ENCODE measurements at regions not wholly inside any gene's neighbourhood (a gene's known extent, or its start where the extent isn't known, plus 50 kb on each side); places are given as distances from the start of the nearest gene placed in this dataset.

DNA sequence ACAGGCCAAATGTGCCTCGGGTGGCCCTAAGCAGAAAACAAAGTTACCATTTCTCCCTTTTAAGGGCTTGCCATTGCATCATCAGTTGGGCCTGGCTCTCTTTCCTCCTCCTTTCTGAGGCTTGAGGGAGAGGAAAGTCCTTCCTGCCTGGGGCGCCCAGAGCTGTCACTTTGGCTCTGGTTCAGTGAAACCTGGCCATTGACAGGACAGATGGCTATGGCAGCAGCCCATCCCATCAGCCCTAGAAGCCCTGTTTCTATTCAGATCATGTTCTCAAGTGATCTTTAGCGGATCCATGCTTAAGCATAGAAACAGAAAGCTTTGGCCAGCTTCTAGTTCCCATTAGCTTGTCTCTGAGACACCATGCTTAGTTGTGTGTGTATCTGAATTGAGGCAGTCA is 293.4 kb downstream of the YTHDC2 start:
- peaks cover 29% of the 10 kb centered on the region for H3K4me1 ChIP-seq
- Mint-ChIP-seq H3K4me1 (peaks cover 30% of the 10 kb centered on the region), H3K4me3 (no peak overlapping the region), H3K27ac (no peak overlapping the region), H3K27me3 (ENCODE audit: insufficient read depth, low read depth) (no peaks in the 10 kb centered on the region), H3K36me3 (peaks cover 3% of the 10 kb centered on the region), H3K9me3 (peaks cover 4% of the 10 kb centered on the region)
- H3K79me2 ChIP-seq (ENCODE audit: low read depth) = no peaks in the 10 kb centered on the region
- H3F3A ChIP-seq (ENCODE audit: low read depth) = peaks cover 23% of the 10 kb centered on the region
- peak overlapping the region; percentile 3 for H2AFZ ChIP-seq (replicated peaks)
- no peaks in the 10 kb centered on the region for H3K9me3 ChIP-seq (ENCODE audit: low read depth)
- no peak overlapping the region for H3K4me3 ChIP-seq
- peak; percentile 11 for DNase-seq (ENCODE audit: low spot score)
- TF ChIP-seq EZH2phosphoT487 (IDR thresholded peaks at IDR 0.05) = no peak
- TF ChIP-seq, protein P1, sequence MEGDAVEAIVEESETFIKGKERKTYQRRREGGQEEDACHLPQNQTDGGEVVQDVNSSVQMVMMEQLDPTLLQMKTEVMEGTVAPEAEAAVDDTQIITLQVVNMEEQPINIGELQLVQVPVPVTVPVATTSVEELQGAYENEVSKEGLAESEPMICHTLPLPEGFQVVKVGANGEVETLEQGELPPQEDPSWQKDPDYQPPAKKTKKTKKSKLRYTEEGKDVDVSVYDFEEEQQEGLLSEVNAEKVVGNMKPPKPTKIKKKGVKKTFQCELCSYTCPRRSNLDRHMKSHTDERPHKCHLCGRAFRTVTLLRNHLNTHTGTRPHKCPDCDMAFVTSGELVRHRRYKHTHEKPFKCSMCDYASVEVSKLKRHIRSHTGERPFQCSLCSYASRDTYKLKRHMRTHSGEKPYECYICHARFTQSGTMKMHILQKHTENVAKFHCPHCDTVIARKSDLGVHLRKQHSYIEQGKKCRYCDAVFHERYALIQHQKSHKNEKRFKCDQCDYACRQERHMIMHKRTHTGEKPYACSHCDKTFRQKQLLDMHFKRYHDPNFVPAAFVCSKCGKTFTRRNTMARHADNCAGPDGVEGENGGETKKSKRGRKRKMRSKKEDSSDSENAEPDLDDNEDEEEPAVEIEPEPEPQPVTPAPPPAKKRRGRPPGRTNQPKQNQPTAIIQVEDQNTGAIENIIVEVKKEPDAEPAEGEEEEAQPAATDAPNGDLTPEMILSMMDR (IDR thresholded peaks at IDR 0.05) = no peak
- TF ChIP-seq EZH2 (IDR thresholded peaks at IDR 0.05) = no peak
- H3K4me2 ChIP-seq = no peak overlapping the region
- H3K27me3 ChIP-seq = no peaks in the 10 kb centered on the region
- no peaks in the 10 kb centered on the region for H4K20me1 ChIP-seq (ENCODE audit: low read depth)
- H3K36me3 ChIP-seq = no peaks in the 10 kb centered on the region
- H3K9ac ChIP-seq = no peak overlapping the region
- H3K27ac ChIP-seq = peak overlapping the region; percentile 13

DNA sequence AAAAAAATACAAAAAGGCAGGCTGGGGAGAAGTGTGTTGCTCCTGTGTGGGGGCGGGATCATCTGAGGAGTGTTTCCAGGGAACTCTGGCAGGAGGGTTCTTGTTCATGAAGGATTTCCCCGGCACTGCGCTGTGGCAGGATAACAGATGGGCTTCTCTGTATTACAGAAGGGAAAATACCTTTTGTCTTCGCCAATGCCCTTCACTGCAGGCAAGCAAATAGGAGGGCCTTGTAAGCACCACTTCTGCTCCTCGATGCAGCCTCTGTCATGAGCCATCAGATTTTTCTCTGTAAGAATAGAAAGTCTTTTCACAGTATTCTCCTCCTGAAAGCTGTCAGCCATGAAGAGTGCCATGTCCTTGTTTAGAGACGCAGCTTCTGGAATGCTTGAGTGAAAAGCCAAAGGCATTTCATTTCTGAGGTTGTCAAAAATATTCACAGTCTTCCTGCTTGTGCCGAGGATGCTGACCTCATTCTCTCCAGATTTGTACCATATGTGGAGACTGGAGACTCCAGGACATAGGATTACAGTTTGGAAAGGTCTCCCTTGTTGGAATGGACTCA is 294.0 kb downstream of the YTHDC2 start:
- H3K27ac ChIP-seq = peak overlapping the region; percentile 18
- peak overlapping the region; percentile 81 for H3K27ac Mint-ChIP-seq
- peak overlapping the region; percentile 59 for H2AFZ ChIP-seq (replicated peaks)
- no peaks in the 10 kb centered on the region for H3K79me2 ChIP-seq (ENCODE audit: low read depth)
- no peak for TF ChIP-seq EZH2phosphoT487 (IDR thresholded peaks at IDR 0.05)
- H3K9ac ChIP-seq = no peak overlapping the region
- DNase-seq (ENCODE audit: low spot score) = peak; percentile 51
- no peaks in the 10 kb centered on the region for H3K9me3 ChIP-seq (ENCODE audit: low read depth)
- H3K4me2 ChIP-seq = peak overlapping the region; percentile 39
- peaks cover 30% of the 10 kb centered on the region for H3K4me1 Mint-ChIP-seq
- peak overlapping the region; percentile 21 for H3K4me3 Mint-ChIP-seq
- no peak overlapping the region for H3K4me3 ChIP-seq
- no peaks in the 10 kb centered on the region for H3K27me3 ChIP-seq
- H3F3A ChIP-seq (ENCODE audit: low read depth) = peaks cover 23% of the 10 kb centered on the region
- peaks cover 4% of the 10 kb centered on the region for H3K9me3 Mint-ChIP-seq
- no peaks in the 10 kb centered on the region for H4K20me1 ChIP-seq (ENCODE audit: low read depth)
- no peaks in the 10 kb centered on the region for H3K36me3 ChIP-seq
- H3K4me1 ChIP-seq = peaks cover 29% of the 10 kb centered on the region
- no peaks in the 10 kb centered on the region for H3K27me3 Mint-ChIP-seq (ENCODE audit: insufficient read depth, low read depth)
- H3K36me3 Mint-ChIP-seq = peaks cover 3% of the 10 kb centered on the region

DNA sequence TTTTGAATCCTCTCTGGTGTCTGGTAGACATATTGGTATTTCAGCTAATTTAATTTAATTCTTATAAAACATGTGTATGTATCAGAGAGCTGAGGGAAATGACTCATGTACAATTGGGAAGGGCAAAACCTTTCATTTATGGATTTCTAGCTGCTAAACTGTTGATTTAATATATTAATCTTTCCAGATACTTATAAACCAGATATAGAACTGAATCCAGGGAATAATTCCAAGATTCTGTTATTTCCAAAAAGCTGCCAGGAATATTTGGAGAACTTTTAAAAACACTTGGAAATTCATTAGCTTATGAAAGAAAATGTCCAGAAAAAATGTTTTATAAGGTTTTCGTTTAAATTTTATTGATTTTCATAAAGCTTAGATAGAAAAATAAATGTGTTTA is 295.5 kb downstream of the YTHDC2 start:
- DNase-seq (ENCODE audit: low spot score) = no peak
- Histone ChIP-seq H3K9ac (no peak overlapping the region), H3K27me3 (no peaks in the 10 kb centered on the region), H3K4me3 (no peak overlapping the region), H3K27ac (no peak overlapping the region), H3F3A (ENCODE audit: low read depth) (peaks cover 23% of the 10 kb centered on the region), H3K79me2 (ENCODE audit: low read depth) (no peaks in the 10 kb centered on the region), H3K9me3 (ENCODE audit: low read depth) (no peaks in the 10 kb centered on the region), H3K4me2 (no peak overlapping the region), H4K20me1 (ENCODE audit: low read depth) (no peaks in the 10 kb centered on the region), H3K4me1 (peaks cover 29% of the 10 kb centered on the region), H2AFZ (replicated peaks) (no peak overlapping the region), H3K36me3 (no peaks in the 10 kb centered on the region)
- Mint-ChIP-seq H3K36me3 (peaks cover 1% of the 10 kb centered on the region), H3K27me3 (ENCODE audit: insufficient read depth, low read depth) (peaks cover 2% of the 10 kb centered on the region), H3K4me3 (no peak overlapping the region), H3K4me1 (peaks cover 30% of the 10 kb centered on the region), H3K27ac (no peak overlapping the region), H3K9me3 (no peaks in the 10 kb centered on the region)
- no peak for TF ChIP-seq EZH2phosphoT487 (IDR thresholded peaks at IDR 0.05)
- TF ChIP-seq EZH2 (IDR thresholded peaks at IDR 0.05) = no peak
- TF ChIP-seq, protein P1 (IDR thresholded peaks at IDR 0.05) = no peak

DNA sequence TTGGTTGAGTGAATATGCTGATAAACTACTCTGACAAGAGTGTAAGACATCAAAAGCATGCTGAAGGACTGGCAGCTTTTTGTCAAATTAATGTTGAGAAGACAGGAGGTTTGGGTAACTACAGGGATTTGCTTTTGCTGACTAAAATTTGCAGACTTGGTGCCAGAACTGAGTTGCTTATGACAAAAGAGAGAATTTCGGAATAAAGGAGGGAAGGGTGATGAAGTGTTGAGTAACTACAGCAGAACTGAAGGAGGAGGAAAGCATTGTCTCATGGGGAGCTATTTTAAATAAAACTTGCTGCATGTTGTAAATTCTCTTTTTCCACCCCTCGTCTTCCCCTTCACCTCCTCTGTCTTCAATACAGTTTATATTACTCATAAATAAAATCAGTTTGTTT is 296.1 kb downstream of the YTHDC2 start:
- TF ChIP-seq EZH2 (IDR thresholded peaks at IDR 0.05) (no peak), EZH2phosphoT487 (IDR thresholded peaks at IDR 0.05) (no peak)
- TF ChIP-seq, protein P1 (IDR thresholded peaks at IDR 0.05) = no peak
- Histone ChIP-seq H3K9ac (no peak overlapping the region), H3K9me3 (ENCODE audit: low read depth) (no peaks in the 10 kb centered on the region), H3K27me3 (no peaks in the 10 kb centered on the region), H3K27ac (no peak overlapping the region), H3K4me2 (no peak overlapping the region), H3K4me1 (peaks cover 29% of the 10 kb centered on the region), H4K20me1 (ENCODE audit: low read depth) (no peaks in the 10 kb centered on the region), H3F3A (ENCODE audit: low read depth) (peaks cover 23% of the 10 kb centered on the region), H2AFZ (replicated peaks) (no peak overlapping the region), H3K79me2 (ENCODE audit: low read depth) (no peaks in the 10 kb centered on the region), H3K4me3 (no peak overlapping the region), H3K36me3 (no peaks in the 10 kb centered on the region)
- Mint-ChIP-seq H3K9me3 (no peaks in the 10 kb centered on the region), H3K27ac (no peak overlapping the region), H3K4me1 (peaks cover 30% of the 10 kb centered on the region), H3K27me3 (ENCODE audit: insufficient read depth, low read depth) (peaks cover 2% of the 10 kb centered on the region), H3K4me3 (no peak overlapping the region), H3K36me3 (no peaks in the 10 kb centered on the region)
- DNase-seq (ENCODE audit: low spot score) = no peak
